Epithelial cell of prostate (primary cell): ENCODE measurements at regions not wholly inside any gene's neighbourhood (a gene's known extent, or its start where the extent isn't known, plus 50 kb on each side); places are given as distances from the start of the nearest gene placed in this dataset.
"Not testable (repeated sequence)": the region's sequence is repeated elsewhere in the genome, so short reads cannot be mapped to it uniquely, and the experiment has no call there.

Experiments
- DNase-seq: peaks from one replicate; pipeline ENCODE4 v3.0.0-alpha.2; 2011; ENCODE audit warnings: low read depth, low spot score
- H3K27ac ChIP-seq: fragments of 450-650 bp; 2 replicates; pipeline ENCODE4 v1.5.1; 2017; ENCODE audit warnings: mild to moderate bottlenecking

DNA sequence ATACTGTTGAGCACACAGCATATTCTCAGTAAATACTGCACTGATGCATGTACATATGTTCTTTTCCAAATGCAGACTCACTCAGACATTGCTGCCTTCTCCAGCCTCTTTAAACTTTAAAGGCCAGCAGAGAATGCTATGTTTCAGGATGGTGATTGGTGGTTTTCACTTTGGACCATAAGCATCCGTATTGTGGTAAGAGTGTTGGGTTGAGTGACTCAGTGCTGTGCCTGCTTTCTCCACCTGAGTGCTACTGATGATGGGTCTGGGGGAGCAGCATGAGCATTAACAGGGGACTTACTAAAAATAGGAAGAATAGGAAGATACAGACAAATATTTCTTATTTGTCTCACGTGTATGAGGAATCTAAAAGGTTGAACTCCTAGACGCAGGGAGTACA lies 56.3 kb upstream of the ZNF92 start:
- no peak for DNase-seq

DNA sequence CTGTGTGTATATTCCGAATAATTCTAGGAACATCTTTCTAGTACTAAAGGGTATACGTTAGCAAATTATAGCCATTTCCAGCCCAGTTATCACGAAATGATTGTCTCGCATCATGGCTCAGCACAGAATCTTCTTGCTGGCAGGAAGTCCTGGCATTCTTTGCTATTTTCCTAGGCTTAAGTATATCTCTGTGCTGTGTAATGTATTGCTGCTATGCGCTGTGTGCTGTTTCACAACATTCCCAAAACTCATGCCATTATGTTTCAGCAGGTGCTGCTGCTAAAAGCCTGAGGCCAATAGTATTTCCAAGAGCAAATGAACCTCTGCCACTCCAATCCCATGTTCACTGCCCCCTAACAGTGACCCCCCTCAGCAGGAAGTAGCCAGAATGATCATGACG lies 62.9 kb upstream of the ZNF92 start:
- H3K27ac ChIP-seq = no peak overlapping the region
- DNase-seq = no peak

More for the DNA sequence above, 56.3 kb upstream of the ZNF92 start:
- H3K27ac ChIP-seq = no peak overlapping the region

DNA sequence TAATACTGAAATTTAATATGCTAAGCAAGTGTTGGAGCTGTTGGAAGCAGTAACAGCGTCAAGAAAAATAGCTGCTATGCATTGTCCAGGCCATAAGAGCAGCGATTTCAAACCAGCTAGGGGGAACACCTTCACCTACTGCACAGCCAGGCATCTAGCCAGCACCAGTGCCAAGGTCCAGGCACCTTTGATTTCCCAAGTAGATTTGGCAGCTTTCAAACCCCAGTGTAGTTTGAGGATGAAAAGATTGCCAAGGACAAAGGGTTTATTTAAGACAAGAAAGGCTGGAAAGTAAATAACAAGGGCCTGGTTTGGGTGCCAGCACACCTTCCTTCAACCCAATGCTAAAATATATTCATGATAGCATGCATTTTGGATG lies 65.4 kb upstream of the ZNF92 start:
- no peak for DNase-seq
- H3K27ac ChIP-seq = no peak overlapping the region

DNA sequence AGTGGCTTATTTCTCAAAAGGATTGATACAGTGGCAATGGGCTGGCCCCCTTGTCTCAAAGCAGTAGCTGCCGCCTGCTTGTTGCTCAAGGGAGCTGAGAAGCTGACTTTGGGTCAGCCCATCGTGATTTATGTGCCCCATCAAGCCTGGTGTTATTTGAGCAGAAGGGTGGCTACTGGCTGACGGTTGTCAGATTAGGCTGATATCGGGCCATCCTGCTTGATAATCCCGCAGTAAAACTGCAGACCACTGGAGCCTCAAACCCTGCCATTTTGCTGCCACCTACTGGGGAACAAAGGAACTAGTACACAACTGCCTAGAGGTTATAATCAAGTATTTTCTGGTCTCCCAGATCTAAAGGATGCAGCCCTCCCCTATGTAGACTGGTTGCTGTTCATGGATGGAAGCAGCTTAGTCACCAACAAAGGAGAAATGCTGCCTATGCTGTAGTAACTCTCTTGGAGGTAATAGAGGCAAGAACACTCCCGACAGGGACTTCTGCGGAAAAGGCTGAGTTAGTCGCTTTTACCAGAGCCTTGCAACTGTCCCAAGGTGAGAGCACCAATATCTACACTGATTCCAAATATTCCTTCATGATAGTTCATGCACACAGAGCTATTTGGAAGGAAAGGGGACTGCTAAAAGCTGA lies 65.9 kb upstream of the ZNF92 start:
- DNase-seq = no peak

DNA sequence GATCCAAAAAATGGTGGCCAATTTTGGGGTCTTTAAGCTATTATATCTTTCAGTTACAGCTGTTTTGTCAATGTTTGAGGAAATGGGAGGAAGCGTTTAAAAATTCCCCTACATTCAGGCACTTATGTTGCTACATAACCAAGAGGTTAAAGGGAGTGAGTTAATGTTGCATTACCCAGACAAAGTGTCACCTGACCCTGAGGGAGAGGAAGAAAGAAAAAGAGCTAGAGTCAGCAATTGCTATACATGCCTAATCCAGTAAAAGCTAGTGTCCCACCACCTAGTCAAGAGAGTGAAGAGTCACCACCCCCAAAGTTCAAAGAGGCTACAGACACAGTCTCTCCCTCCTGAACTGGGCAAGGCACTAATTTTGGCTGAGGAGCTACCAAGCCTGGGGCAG lies 69.5 kb upstream of the ZNF92 start:
- H3K27ac ChIP-seq = no peak overlapping the region
- no peak for DNase-seq

More for the DNA sequence above, 65.9 kb upstream of the ZNF92 start:
- no peak overlapping the region for H3K27ac ChIP-seq

DNA sequence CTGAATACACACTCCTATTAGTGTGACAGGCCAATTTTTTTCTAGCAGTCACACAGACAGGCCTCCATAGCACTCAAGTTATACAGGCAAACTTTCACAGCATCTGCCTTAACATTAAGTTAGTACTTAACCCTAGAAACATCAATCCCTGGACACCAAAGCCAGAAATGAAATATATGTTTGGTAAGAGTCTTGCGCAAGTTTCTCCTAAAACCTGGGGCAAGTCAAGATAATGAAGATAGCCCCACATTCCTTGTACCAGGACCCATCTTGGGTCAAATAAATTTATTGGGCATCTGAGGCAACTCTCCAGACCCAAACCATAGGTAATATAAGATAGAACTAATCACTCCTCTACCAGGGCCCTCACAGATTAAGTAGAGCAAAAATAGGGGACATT lies 70.8 kb upstream of the ZNF92 start:
- H3K27ac ChIP-seq = no peak overlapping the region
- DNase-seq = no peak

DNA sequence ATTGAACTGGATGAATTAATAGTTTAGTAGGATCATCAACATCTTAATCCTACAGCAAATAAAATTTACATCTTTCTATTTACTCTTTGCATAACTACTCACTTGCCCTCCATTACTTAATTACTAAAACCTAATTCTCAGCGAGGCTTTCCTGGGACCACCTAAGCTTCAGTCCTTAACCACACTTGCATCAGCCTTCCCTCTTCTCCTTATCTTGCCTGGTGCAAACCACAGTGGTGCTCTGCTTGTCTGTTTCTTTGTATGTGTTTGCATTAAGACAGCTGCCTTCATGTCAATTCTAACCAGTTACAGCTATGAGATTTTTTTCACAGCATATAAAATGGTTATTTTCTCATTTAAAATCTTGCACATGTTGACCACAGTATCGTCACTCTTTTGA lies 72.6 kb upstream of the ZNF92 start:
- H3K27ac ChIP-seq = no peak overlapping the region
- DNase-seq = no peak

DNA sequence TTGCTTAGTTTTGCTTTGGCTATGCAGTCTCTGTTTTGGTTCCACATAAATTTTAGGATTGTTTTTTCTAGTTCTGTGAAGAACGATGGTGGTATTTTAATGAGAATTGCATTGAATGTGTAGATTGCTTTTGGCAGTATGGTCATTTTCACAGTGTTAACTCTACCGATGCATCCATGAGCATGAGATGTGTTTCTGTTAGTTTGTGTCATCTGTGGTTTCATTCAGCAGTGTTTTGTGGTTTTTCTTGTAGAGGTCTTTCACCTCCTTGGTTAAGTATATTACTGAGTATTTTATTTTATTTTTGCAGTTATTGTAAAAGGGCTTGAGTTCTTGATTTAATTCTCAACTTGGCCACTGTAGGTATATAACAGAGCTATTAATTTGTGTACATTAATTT lies 78.2 kb upstream of the ZNF92 start:
- DNase-seq = no peak
- no peak overlapping the region for H3K27ac ChIP-seq

DNA sequence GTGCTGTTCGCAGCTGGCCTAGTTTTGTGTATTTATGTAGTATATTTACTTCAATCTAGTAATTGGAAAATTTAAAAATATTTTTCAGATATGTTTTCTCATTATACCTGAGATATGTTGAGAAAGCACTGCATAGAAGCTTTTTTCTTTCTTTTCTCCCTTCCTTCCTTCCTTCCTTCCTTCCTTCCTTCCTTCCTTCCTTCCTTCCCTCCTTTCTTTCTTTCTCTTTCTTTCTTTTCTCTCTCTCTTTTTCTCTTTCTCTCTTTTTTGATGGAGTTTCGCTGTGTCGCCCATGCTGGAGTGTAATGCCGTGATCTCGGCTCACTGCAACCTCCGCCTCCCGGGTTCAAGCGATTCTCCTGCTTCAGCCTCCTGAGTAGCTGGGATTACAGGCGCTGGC lies 83.3 kb upstream of the ZNF92 start:
- not testable (repeated sequence) for H3K27ac ChIP-seq, DNase-seq

DNA sequence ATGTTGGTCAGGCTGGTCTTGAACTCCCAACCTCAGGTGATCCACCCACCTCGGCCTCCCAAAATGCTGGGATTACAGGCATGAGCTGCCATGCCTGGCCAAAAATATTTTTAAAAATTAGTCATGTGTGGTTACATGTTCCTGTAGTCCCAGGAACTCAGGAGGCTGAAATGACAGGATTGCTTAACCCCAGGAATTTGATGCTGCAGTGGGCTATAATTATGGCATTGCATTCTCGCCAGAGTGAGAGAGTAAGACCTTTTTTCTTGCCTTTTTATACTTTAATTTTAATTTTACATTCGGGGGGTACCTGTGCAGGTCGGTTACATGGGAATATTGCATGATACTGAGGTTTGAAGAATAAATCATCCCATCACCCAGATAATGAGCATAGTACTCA lies 86.6 kb upstream of the ZNF92 start:
- H3K27ac ChIP-seq = no peak overlapping the region
- no peak for DNase-seq

DNA sequence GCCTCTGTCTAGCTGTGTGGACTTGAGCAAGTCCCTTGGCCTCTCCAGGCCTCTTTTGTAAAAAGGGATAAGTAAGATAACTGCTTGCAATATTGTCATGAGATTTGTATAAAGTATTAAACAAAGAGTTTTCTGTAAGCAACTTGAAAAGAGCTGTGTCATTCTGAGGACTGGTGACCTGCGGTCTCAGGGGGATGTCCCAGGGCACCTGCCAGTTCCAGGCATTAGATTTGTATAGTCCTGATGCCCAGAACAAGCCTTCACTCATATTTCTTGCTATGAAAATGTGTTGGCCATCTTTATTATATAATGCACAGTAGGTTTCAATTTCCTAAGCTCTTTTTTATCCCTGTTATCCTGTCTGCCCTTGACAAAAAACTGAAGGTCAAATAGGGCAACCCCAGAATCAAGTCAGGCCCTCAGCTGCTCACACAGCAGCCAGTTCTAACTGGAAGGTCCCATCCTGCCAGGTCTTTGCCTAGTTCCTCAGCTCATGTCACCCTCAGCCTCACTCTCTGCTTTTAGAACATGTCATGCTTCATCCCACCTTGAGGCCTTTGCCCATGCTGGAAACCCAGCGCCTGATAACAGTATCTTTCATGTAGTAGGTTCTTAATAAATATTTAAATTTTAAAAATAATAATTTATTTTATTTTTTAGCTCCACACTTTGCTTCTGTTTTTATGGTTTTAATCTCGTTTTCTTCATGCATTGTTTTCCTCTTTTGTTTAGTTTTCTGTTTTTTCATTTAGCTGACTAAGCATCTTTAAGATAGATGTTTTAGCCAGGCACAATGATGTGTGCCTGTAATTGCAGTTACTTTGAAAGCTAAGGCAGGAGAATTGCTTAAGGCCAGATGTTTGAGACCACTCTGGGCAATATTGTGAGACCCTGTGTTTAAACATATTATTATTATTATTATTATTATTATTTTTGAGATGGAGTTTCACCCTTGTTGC lies 87.5 kb upstream of the ZNF92 start:
- H3K27ac ChIP-seq = no peak overlapping the region
- no peak for DNase-seq

DNA sequence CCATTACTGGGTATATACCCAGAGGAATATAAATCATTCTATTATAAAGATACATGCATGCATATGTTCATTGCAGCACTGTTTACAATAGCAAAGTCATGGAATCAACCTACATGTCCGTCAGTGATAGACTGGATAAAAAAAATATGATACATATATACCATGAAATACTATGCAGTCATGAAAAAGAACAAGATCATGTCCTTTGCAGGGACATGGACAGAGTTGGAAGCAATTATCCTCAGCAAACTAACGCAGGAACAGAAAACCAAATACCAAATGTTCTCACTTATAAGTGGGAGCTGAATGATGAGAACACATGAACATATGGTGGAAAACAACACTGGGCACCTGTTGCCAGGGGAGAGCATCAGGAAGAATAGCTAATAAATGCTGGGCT lies 88.4 kb upstream of the ZNF92 start:
- DNase-seq, H3K27ac ChIP-seq: not testable (repeated sequence)

DNA sequence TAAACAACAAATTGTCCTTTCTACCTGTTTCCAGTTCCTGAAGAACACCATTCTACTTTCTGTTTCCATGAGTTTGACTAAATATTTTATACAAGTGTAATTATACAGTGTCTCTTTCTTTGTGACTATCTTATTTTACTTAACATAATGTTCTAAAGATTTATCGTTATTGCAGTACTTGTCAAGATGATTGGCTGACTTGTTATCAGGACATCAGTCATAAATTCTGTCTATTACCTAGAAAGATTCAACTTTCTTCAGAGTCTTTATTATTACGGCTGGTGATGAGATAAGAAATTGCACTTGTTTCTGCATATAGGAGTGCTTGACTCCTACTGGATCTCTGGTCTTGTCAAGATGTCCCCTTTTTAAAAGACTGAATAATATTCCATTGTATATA lies 93.9 kb upstream of the ZNF92 start:
- H3K27ac ChIP-seq = no peak overlapping the region
- no peak for DNase-seq

DNA sequence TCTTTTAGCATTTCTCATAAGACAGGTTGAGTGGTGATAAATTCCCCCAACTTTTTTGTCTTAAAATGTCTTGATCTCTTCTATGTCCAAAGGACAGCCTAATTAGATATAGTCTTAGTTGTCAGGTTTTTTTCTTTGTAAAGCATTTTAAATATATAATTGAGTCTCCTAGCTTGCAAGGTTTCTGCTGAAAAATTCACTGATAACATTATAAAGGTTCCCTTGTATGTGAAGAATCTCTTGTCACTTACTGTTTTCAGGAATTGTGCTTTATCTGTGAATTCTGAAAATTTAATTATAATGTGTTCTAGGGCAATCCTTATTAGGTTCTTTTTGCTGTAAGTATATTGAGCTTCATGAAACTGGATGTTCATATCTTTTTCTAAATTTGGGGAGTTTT lies 96.8 kb upstream of the ZNF92 start:
- DNase-seq = no peak

DNA sequence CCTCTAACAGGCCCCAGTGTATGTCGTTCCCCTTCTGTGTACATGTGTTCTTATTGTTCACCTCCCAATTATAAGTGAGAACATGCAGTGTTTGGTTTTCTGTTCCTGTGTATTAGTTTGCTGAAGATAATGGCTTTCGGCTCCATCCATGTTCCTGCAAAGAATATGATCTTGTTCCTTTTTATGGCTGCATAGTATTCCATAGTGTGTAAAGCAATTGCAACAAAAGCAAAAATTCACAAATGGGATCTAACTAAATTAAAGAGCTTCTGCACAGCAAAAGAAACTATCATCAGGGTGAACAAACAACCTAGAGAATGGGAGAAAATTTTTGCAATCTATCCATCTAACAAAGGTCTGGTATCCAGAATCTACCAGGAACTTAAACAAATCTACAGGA lies 102.2 kb upstream of the ZNF92 start:
- not testable (repeated sequence) for DNase-seq, H3K27ac ChIP-seq

More for the DNA sequence above, 96.8 kb upstream of the ZNF92 start:
- H3K27ac ChIP-seq = no peak overlapping the region

DNA sequence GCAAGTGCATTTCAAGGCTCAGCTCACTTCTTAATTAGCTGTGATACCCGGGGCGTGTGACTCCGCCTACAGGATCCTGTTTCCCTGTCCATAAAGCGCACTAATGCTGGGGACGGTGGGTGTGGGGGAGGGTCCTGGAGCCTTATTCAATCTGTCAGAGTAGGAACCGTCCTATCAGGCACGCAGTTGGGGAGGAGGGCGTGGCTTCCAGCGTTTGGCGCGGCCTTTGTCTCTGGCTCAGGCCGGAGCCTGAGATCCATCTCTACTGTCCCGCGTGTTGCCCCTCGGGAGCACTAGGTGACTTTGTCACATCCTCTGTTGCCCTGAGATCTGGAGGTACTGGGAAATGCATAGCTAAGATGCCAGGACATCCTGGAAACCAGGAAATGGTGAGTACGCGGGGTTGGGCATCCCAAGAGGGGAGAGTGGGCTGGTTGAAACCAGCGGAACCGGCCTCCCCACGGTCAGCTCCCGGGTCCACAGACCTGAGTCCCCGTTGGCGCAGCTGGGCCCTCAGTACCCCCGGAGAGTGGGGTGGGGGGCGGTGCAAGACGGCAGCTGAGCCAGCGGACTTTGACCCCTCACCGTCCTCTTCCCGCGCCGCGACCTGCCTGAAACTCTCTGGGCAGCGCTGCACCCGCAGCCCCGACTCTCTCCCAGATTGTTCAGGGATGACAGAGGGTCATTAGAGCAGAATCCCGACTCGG lies 104.4 kb upstream of the ZNF92 start:
- H3K27ac ChIP-seq = no peak overlapping the region
- DNase-seq = no peak

DNA sequence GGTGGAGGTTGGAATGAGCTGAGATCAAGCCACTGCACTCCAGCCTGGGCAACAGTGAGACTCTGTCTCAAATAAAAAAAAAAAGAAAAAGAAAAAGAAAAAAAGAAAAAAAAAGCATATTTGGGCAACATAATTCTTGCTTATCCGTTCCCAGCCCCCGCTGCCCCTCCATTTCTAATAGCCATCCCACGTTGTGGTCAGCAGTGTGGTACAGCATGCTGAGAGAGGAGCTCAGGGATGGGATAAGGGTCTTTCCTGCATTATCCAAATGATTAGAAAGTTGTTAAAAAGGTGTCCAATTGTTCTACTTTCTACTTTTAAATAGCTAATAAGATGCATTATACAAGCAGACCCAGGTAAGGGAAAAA lies 104.9 kb upstream of the ZNF92 start:
- DNase-seq = no peak
- H3K27ac ChIP-seq = no peak overlapping the region

DNA sequence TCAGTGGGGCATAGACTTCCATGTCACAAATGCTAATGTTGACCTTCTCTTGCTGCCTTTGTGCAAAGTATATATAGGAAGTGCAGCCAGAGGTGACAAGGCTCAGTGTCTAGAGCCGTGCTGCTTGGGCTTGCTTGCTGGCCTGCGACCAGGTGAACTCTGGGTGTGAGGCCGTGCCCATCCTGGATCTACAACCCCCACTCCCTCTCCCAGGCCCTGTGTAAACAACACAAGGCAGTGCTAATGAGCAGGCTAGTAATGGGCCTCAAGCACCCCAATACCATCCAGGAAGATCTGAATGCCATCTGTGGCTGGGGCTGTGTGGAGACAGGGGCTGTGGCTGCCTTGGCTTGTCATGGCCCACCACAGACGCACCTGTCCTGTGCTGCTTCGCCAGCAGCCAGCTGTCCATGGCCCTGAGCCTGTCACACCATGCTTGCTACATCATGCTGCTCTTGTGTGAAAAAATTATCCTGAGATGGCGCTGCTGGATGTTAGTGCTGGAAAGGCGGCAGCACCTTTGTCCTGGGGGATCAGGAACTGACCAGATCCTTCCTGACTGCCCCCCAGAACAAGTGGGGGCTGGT lies 107.6 kb upstream of the ZNF92 start:
- H3K27ac ChIP-seq = no peak overlapping the region
- no peak for DNase-seq

DNA sequence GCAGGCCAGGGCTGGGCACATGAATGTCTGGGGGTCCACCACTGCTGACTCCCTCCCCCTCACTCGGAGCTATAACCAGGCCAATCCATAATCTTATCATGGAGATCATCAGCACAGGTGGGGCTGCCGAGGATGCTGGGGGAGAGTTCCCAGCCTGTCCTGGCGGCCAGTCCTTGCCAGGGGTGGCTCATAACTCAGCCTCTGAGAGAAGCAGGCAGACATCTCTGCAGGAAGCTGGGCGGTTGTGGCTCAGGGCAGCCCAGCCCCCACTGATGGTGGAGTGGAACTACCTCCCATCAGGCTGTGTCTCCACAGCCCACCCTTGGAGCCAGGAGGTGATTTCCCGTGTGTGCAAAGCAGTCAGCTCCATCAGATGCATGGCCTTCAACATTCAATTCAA lies 109.4 kb upstream of the ZNF92 start:
- H3K27ac ChIP-seq = no peak overlapping the region
- DNase-seq = no peak

DNA sequence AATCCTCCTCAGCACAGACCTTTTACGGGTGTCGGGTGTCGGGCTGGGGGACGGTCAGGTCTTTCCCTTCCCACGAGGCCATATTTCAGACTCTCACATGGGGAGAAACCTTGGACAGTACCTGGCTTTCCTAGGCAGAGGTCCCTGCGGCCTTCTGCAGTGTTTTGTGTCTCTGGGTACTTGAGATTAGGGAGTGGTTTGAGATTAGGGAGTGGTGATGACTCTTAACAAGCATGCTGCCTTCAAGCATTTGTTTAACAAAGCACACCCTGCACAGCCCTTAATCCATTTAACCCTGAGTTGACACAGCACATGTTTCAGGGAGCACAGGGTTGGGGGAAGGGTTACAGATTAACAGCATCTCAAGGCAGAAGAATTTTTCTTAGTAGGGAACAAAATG lies 113.0 kb upstream of the ZNF92 start:
- not testable (repeated sequence) for H3K27ac ChIP-seq, DNase-seq
